ENCODE measurements at regions not wholly inside any gene's neighbourhood (a gene's known extent, or its start where the extent isn't known, plus 50 kb on each side); places are given as distances from the start of the nearest gene placed in this dataset.
"Not testable (repeated sequence)": the region's sequence is repeated elsewhere in the genome, so short reads cannot be mapped to it uniquely, and the experiment has no call there.

DNA sequence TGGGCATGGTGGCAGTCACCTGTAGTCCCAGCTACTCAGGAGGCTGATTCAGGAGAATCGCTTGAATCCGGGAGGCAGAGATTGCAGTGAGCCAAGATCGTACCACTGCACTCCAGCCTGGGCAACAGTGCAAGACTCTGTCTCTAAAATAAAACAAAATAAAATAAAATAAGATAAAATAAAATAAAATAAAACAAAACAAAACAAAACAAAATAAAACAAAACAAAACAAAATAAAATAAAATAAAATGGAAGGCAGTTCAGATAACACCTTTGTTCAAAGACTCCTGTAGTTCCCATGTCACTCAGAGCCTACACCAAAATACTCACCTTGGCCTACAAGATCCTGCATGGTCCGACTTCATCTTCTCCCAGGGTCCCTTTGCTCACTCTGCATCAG lies 61.3 kb downstream of the SYF2 start:
- H3K4me3 ChIP-seq (ENCODE audit: low read depth, low read length); H3K27me3 ChIP-seq (ENCODE audit: control insufficient read depth, insufficient read depth, low read length); H3K9ac ChIP-seq (ENCODE audit: low read depth, low read length); H3K4me1 ChIP-seq (ENCODE audit: control insufficient read depth, insufficient read depth, low read length); H3K27ac ChIP-seq (ENCODE audit: low read depth, low read length); H3K36me3 ChIP-seq (ENCODE audit: control insufficient read depth, insufficient read depth, low read length); H3K9me3 ChIP-seq (ENCODE audit: control insufficient read depth, insufficient read depth, low read length): not testable (repeated sequence)

- no peaks in the 10 kb centered on the region for H3K36me3 ChIP-seq (ENCODE audit: control insufficient read depth, insufficient read depth, low read length)
- H3K27me3 ChIP-seq (ENCODE audit: control insufficient read depth, insufficient read depth, low read length) = no peaks in the 10 kb centered on the region
- no peak overlapping the region for H3K9ac ChIP-seq (ENCODE audit: low read depth, low read length)
- no peak overlapping the region for H3K27ac ChIP-seq (ENCODE audit: low read depth, low read length)
- no peak overlapping the region for H3K4me3 ChIP-seq (ENCODE audit: low read depth, low read length)
- H3K9me3 ChIP-seq (ENCODE audit: control insufficient read depth, insufficient read depth, low read length) = no peaks in the 10 kb centered on the region
- H3K4me1 ChIP-seq (ENCODE audit: control insufficient read depth, insufficient read depth, low read length) = peaks cover 5% of the 10 kb centered on the region; the same call in 1 of the 2 replicates
These were observed 61.9 kb downstream of the SYF2 start for GRCh38 chr1:25170439-25170838.

DNA sequence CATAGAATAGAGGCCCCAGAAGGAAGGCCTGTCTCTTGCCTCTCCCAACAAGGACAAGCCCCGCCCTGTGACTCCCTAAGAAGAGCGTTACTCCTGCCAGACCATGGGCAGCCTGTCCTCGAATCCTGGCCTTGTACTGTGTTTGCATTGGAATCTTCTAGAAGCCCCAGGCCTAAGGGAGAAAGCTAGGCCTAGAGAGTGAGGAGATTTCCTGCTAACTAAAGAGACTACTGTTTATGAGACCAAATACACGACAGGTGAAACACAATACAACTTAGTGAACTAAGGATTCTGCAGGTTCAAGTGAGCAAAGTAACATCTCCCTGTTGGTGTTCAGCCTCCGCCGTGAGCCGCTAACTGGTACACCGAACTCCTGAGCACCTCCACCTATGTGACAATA lies 62.7 kb downstream of the SYF2 start:
- no peaks in the 10 kb centered on the region for H3K27me3 ChIP-seq (ENCODE audit: control insufficient read depth, insufficient read depth, low read length)
- H3K4me3 ChIP-seq (ENCODE audit: low read depth, low read length) = no peak overlapping the region
- no peak overlapping the region for H3K9ac ChIP-seq (ENCODE audit: low read depth, low read length)
- H3K4me1 ChIP-seq (ENCODE audit: control insufficient read depth, insufficient read depth, low read length) = peaks cover 5% of the 10 kb centered on the region; the same call in 1 of the 2 replicates
- no peaks in the 10 kb centered on the region for H3K36me3 ChIP-seq (ENCODE audit: control insufficient read depth, insufficient read depth, low read length)
- no peaks in the 10 kb centered on the region for H3K9me3 ChIP-seq (ENCODE audit: control insufficient read depth, insufficient read depth, low read length)
- H3K27ac ChIP-seq (ENCODE audit: low read depth, low read length) = no peak overlapping the region

DNA sequence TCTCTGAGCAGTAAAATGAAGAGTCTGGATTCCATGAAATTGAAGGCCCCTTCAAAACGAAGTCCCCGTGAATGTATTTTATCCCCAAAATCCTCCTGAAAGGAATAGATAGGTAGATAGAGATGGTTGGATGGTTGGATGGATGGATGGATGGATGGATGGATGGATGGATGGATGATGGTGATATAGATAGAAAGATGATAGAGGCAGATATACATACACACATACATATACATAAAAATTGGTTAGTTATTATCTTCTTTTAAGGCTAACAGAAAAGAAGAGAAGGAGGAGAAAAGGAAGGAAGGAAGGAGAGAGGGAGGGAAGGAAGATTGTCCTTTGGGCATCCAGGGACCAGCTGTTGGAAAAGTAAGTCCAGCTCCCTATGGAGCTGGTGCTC lies 63.1 kb downstream of the SYF2 start:
- Histone ChIP-seq H3K4me3 (ENCODE audit: low read depth, low read length) (no peak overlapping the region), H3K27ac (ENCODE audit: low read depth, low read length) (peak overlapping the region; percentile 61), H3K4me1 (ENCODE audit: control insufficient read depth, insufficient read depth, low read length) (peaks cover 5% of the 10 kb centered on the region; the same call in 1 of the 2 replicates), H3K9me3 (ENCODE audit: control insufficient read depth, insufficient read depth, low read length) (no peaks in the 10 kb centered on the region), H3K27me3 (ENCODE audit: control insufficient read depth, insufficient read depth, low read length) (no peaks in the 10 kb centered on the region), H3K9ac (ENCODE audit: low read depth, low read length) (no peak overlapping the region), H3K36me3 (ENCODE audit: control insufficient read depth, insufficient read depth, low read length) (no peaks in the 10 kb centered on the region)

GRCh38 chr1:25168193-25169071 lies 63.9 kb downstream of the SYF2 start:
- Histone ChIP-seq H3K36me3 (ENCODE audit: control insufficient read depth, insufficient read depth, low read length) (no peaks in the 10 kb centered on the region), H3K27ac (ENCODE audit: low read depth, low read length) (peak overlapping the region; percentile 61), H3K9ac (ENCODE audit: low read depth, low read length) (no peak overlapping the region), H3K27me3 (ENCODE audit: control insufficient read depth, insufficient read depth, low read length) (no peaks in the 10 kb centered on the region), H3K9me3 (ENCODE audit: control insufficient read depth, insufficient read depth, low read length) (no peaks in the 10 kb centered on the region), H3K4me3 (ENCODE audit: low read depth, low read length) (no peak overlapping the region), H3K4me1 (ENCODE audit: control insufficient read depth, insufficient read depth, low read length) (peaks cover 5% of the 10 kb centered on the region; the same call in 1 of the 2 replicates)

DNA sequence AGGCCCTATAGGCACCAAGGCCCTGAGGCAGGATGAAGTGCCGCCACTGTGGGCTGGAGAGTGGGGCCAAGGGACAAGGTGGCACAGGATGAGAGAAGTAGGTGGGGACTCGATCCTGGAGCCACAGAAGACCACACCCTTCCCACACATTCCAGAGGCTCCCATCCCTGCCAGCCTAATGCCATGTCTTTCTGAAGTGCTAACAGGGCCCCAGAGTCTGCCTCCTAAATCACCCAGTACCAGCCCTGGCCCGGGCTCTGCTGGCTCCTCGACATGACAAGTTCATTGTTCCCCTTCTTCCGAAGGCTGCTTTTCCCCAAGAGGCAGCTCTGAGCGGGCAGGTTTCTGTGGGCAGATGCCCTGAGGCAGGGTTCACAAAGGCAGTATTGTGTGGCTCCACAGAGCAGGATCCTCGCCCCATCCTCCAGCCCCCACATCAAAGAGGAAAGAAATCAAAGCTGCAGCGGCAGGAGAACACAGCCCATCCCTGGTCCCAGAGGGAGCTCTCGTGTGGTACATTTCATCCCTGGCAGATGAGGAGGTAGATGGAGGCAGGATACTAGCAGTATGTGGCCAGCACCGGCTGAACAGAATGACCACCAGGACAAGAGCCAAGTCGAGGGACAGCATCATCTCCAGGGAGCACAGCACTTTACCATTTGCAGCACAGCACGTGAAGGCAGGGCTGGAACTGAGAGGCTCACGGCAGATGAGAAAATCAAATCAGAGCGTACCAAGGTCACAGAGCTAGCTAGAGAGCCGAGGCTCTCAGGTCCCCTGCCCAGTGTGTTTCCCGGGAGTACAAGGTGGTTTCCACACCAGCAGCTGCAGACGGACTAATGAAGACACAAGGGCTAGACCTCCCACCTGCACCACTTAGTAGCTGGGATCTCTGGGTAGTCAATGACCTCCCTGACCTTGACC lies 64.8 kb downstream of the SYF2 start:
- Histone ChIP-seq H3K9me3 (ENCODE audit: control insufficient read depth, insufficient read depth, low read length) (no peaks in the 10 kb centered on the region), H3K27ac (ENCODE audit: low read depth, low read length) (peak overlapping the region; percentile 56), H3K36me3 (ENCODE audit: control insufficient read depth, insufficient read depth, low read length) (no peaks in the 10 kb centered on the region), H3K9ac (ENCODE audit: low read depth, low read length) (no peak overlapping the region), H3K4me1 (ENCODE audit: control insufficient read depth, insufficient read depth, low read length) (peaks cover 5% of the 10 kb centered on the region; the same call in 1 of the 2 replicates), H3K27me3 (ENCODE audit: control insufficient read depth, insufficient read depth, low read length) (no peaks in the 10 kb centered on the region), H3K4me3 (ENCODE audit: low read depth, low read length) (no peak overlapping the region)

DNA sequence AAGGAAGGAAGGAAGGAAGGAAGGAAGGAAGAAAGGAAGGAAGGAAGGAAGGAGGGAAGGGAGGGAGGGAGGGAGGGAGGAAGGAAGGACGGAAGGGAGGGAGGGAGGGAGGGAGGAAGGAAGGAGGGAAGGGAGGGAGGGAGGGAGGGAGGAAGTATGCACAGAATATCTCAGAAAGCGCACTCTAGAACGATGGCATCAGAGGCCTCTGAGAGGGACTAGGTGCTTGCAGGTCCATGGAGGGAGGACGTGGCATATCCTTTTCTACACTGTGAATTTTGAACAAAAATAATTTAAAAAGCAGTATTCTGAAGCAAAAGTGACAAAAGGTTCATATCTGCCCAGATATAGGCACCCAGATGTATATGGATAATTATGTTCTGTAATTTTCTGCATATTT lies 65.5 kb downstream of the SYF2 start:
- no peak overlapping the region for H3K27ac ChIP-seq (ENCODE audit: low read depth, low read length)
- no peaks in the 10 kb centered on the region for H3K36me3 ChIP-seq (ENCODE audit: control insufficient read depth, insufficient read depth, low read length)
- peaks cover 5% of the 10 kb centered on the region; the same call in 1 of the 2 replicates for H3K4me1 ChIP-seq (ENCODE audit: control insufficient read depth, insufficient read depth, low read length)
- H3K9me3 ChIP-seq (ENCODE audit: control insufficient read depth, insufficient read depth, low read length) = no peaks in the 10 kb centered on the region
- H3K27me3 ChIP-seq (ENCODE audit: control insufficient read depth, insufficient read depth, low read length) = no peaks in the 10 kb centered on the region
- H3K4me3 ChIP-seq (ENCODE audit: low read depth, low read length) = no peak overlapping the region
- H3K9ac ChIP-seq (ENCODE audit: low read depth, low read length) = no peak overlapping the region

DNA sequence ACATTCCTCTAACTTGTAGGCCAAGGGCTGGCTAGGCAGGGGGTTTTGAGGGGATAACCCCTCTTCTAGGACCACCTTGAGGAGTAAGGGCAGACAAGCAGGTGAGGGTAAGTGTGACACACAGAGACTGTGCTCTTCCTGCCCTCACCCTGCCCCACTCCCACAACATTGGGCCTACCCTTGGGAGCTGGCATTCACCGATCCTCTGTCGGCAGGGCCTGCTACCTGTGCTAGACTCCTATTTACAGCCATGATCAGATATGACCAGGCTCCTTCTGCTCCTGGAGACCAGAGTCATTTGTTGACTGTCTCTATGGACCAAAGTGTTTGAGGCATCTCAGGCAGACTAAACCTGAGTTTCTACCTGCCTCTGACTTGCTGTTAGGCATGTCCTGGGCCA lies 68.3 kb downstream of the SYF2 start:
- H3K36me3 ChIP-seq (ENCODE audit: control insufficient read depth, insufficient read depth, low read length) = no peaks in the 10 kb centered on the region
- no peaks in the 10 kb centered on the region for H3K9me3 ChIP-seq (ENCODE audit: control insufficient read depth, insufficient read depth, low read length)
- peaks cover 5% of the 10 kb centered on the region; the same call in 1 of the 2 replicates for H3K4me1 ChIP-seq (ENCODE audit: control insufficient read depth, insufficient read depth, low read length)
- H3K27ac ChIP-seq (ENCODE audit: low read depth, low read length) = no peak overlapping the region
- H3K9ac ChIP-seq (ENCODE audit: low read depth, low read length) = no peak overlapping the region
- H3K4me3 ChIP-seq (ENCODE audit: low read depth, low read length) = no peak overlapping the region
- H3K27me3 ChIP-seq (ENCODE audit: control insufficient read depth, insufficient read depth, low read length) = no peaks in the 10 kb centered on the region

- H3K9me3 ChIP-seq (ENCODE audit: control insufficient read depth, insufficient read depth, low read length) = no peaks in the 10 kb centered on the region
- H3K4me1 ChIP-seq (ENCODE audit: control insufficient read depth, insufficient read depth, low read length) = no peaks in the 10 kb centered on the region
- no peaks in the 10 kb centered on the region for H3K27me3 ChIP-seq (ENCODE audit: control insufficient read depth, insufficient read depth, low read length)
- H3K4me3 ChIP-seq (ENCODE audit: low read depth, low read length) = no peak overlapping the region
- no peak overlapping the region for H3K27ac ChIP-seq (ENCODE audit: low read depth, low read length)
- H3K36me3 ChIP-seq (ENCODE audit: control insufficient read depth, insufficient read depth, low read length) = no peaks in the 10 kb centered on the region
- no peak overlapping the region for H3K9ac ChIP-seq (ENCODE audit: low read depth, low read length)
These were observed 70.3 kb downstream of the SYF2 start for GRCh38 chr1:25161981-25162380.

GRCh38 chr1:25157846-25158245 lies 74.5 kb downstream of the SYF2 start:
- Histone ChIP-seq H3K36me3 (ENCODE audit: control insufficient read depth, insufficient read depth, low read length) (no peaks in the 10 kb centered on the region), H3K9ac (ENCODE audit: low read depth, low read length) (no peak overlapping the region), H3K9me3 (ENCODE audit: control insufficient read depth, insufficient read depth, low read length) (no peaks in the 10 kb centered on the region), H3K27me3 (ENCODE audit: control insufficient read depth, insufficient read depth, low read length) (no peaks in the 10 kb centered on the region), H3K4me3 (ENCODE audit: low read depth, low read length) (no peak overlapping the region), H3K4me1 (ENCODE audit: control insufficient read depth, insufficient read depth, low read length) (no peaks in the 10 kb centered on the region), H3K27ac (ENCODE audit: low read depth, low read length) (no peak overlapping the region)
